ENCODE measurements at regions not wholly inside any gene's neighbourhood (a gene's known extent, or its start where the extent isn't known, plus 50 kb on each side); places are given as distances from the start of the nearest gene placed in this dataset.

- intact Hi-C loops (cut with micrococcal nuclease) (no loop called here), in situ Hi-C loops (cut with MboI) (no loop called here)
- ATAC-seq (no peak), DNase-seq (ENCODE audit: extremely low read depth in 1 of 4, low spot score in 3 of 4) (no peak), FAIRE-seq (no peak)
- WGBS (ENCODE audit: insufficient coverage, low coverage, missing lambda C conversion rate) = 2% methylated on average over 3 of the region's 3 CpGs
- Histone ChIP-seq H3K4me2 (ENCODE audit: insufficient read depth, low read length) (no peak overlapping the region), H2AFZ (ENCODE audit: low read depth, low read length) (no peak overlapping the region), H3K4me3 (no peak overlapping the region), H3K27ac (ENCODE audit: extremely low read depth, low read depth, low read length) (no peak overlapping the region), H3K79me2 (ENCODE audit: control insufficient read depth, insufficient read depth, low read length) (no peaks in the 10 kb centered on the region), H3K36me3 (ENCODE audit: control insufficient read depth, insufficient read depth, low read length) (no peaks in the 10 kb centered on the region), H3K9me1 (ENCODE audit: control insufficient read depth, insufficient read depth, low read length) (no peaks in the 10 kb centered on the region), H3K4me1 (replicated peaks in 1 of 2; ENCODE audit: control insufficient read depth in 2 of 2, insufficient read depth in 2 of 2, low read length in 2 of 2) (no peaks in the 10 kb centered on the region), H3K27me3 (ENCODE audit: control insufficient read depth in 2 of 2, insufficient read depth in 2 of 2, low read length in 2 of 2) (no peaks in the 10 kb centered on the region), H4K20me1 (replicated peaks; ENCODE audit: control insufficient read depth, insufficient read depth, low read length) (no peaks in the 10 kb centered on the region), H3K9ac (ENCODE audit: insufficient read depth in 1 of 2, low read depth in 2 of 2, low read length in 2 of 2) (no peak overlapping the region), H3K9me3 (replicated peaks; ENCODE audit: control insufficient read depth, insufficient read depth, low read depth, low read length) (no peaks in the 10 kb centered on the region)
- TF ChIP-seq PCBP1 (IDR thresholded peaks at IDR 0.05; ENCODE audit: low read depth, low read length, poor library complexity, severe bottlenecking) = no peak
- TF ChIP-seq LARP7 (IDR thresholded peaks at IDR 0.05) = no peak
- TF ChIP-seq ETS1 (conservative IDR thresholded peaks at IDR 0.05; ENCODE audit: control insufficient read depth, low read depth, low read length) = no peak
- no peak for TF ChIP-seq SMAD3 (CRISPR knock-in tag; conservative IDR thresholded peaks at IDR 0.05)
- TF ChIP-seq ZNF24 (IDR thresholded peaks at IDR 0.05) = no peak
- no peak for TF ChIP-seq FOS (IDR thresholded peaks at IDR 0.05; ENCODE audit: extremely low read depth, insufficient read length)
- TF ChIP-seq SRSF1 (IDR thresholded peaks at IDR 0.05; ENCODE audit: low read depth, low read length) = no peak
- TF ChIP-seq NR2C1 (IDR thresholded peaks at IDR 0.05) = no peak
- TF ChIP-seq NR2C1 (tag; IDR thresholded peaks at IDR 0.05) = no peak
- no peak for TF ChIP-seq E2F4 (CRISPR knock-in tag; IDR thresholded peaks at IDR 0.05; ENCODE audit: low read depth)
- no peak for TF ChIP-seq ZBED1 (IDR thresholded peaks at IDR 0.05)
- no peak for TF ChIP-seq EGR1 (conservative IDR thresholded peaks at IDR 0.05)
- TF ChIP-seq SP1 (CRISPR knock-in tag; IDR thresholded peaks at IDR 0.05) = no peak
- no peak for TF ChIP-seq TSC22D4 (tag; IDR thresholded peaks at IDR 0.05)
- no peak for TF ChIP-seq USF2 (CRISPR knock-in tag; IDR thresholded peaks at IDR 0.05)
- TF ChIP-seq BRF1 (IDR thresholded peaks at IDR 0.05; ENCODE audit: borderline replicate concordance, extremely low read depth, insufficient read length) = no peak
- no peak for TF ChIP-seq CSDE1 (IDR thresholded peaks at IDR 0.05)
- TF ChIP-seq CREB5 (CRISPR knock-in tag; IDR thresholded peaks at IDR 0.05) = no peak
- ChIA-PET CTCF (ENCODE audit: low intra/inter-chr PET ratio) (no interaction called here), POLR2A (no interaction called here)
- no TSS peak for BruUV-seq (replicated peaks)
Observed at GRCh38 chr4:111113591-111113990, 490.7 kb upstream of the PITX2 start.
